Neural cell (in vitro differentiated cells): ENCODE measurements at regions not wholly inside any gene's neighbourhood (a gene's known extent, or its start where the extent isn't known, plus 50 kb on each side); places are given as distances from the start of the nearest gene placed in this dataset.

Source experiments
- H2AFZ ChIP-seq: fragments of 200-600, 300-800 bp; sonication (generic), shearing (Covaris generic); 2 replicates; pipeline ENCODE4 v1.6.0; 2014; ENCODE audit warnings: low read depth, mild to moderate bottlenecking, antibody characterized with exemption, low read length, moderate library complexity
- H3F3A ChIP-seq: fragments of 200-600 bp; shearing (Covaris generic); 2 replicates; pipeline ENCODE4 v1.6.1; 2016; ENCODE audit warnings: mild to moderate bottlenecking, moderate library complexity, mixed read lengths, antibody characterized with exemption, low read length; ENCODE audit not compliant: insufficient read depth, poor library complexity, severe bottlenecking
- H3K27ac ChIP-seq: fragments of 200-600, 300-800 bp; sonication (generic), shearing (Covaris generic); 2 replicates; pipeline ENCODE4 v1.5.1; 2014; ENCODE audit warnings: mild to moderate bottlenecking, low read length, moderate library complexity
- H3K27me3 ChIP-seq: fragments of 300-800, 200-600 bp; sonication (generic), shearing (Covaris generic); 2 replicates; pipeline ENCODE4 v1.6.0; 2014; ENCODE audit warnings: mild to moderate bottlenecking, low read depth, low read length, moderate library complexity; ENCODE audit not compliant: insufficient read depth
- H3K36me3 ChIP-seq: fragments of 300-800, 200-600 bp; sonication (generic), shearing (Covaris generic); 2 replicates; pipeline ENCODE4 v1.5.1; 2014; ENCODE audit warnings: mild to moderate bottlenecking, antibody characterized with exemption, low read length, moderate library complexity; ENCODE audit not compliant: insufficient read depth
- H3K4me2 ChIP-seq: fragments of 300-800, 200-600 bp; sonication (generic), shearing (Covaris generic); 2 replicates; pipeline ENCODE4 v1.6.0; 2014; ENCODE audit warnings: mild to moderate bottlenecking, low read length
- H3K4me3 ChIP-seq: fragments of 300-800, 200-600 bp; sonication (generic), shearing (Covaris generic); 2 replicates; pipeline ENCODE4 v1.5.1; 2014; ENCODE audit warnings: mild to moderate bottlenecking, low read length, moderate library complexity
- H3K79me2 ChIP-seq: fragments of 200-600 bp; shearing (Covaris generic); replicated peaks from 2 replicates; pipeline ENCODE4 v1.6.0; 2014; ENCODE audit warnings: mild to moderate bottlenecking, low read length, moderate library complexity; ENCODE audit not compliant: insufficient read depth
- H3K9ac ChIP-seq: fragments of 300-800, 200-600 bp; sonication (generic), shearing (Covaris generic); 2 replicates; pipeline ENCODE4 v1.6.1; 2016; ENCODE audit warnings: mild to moderate bottlenecking, low read length, mixed read lengths
- H3K9me2 ChIP-seq: fragments of 200-600 bp; shearing (Covaris generic); 2 replicates; pipeline ENCODE4 v1.6.1; 2016; ENCODE audit warnings: mild to moderate bottlenecking, low read length, mixed read lengths; ENCODE audit not compliant: insufficient read depth
- H3K9me3 ChIP-seq: fragments of 200-600, 300-800 bp; sonication (generic), shearing (Covaris generic); 2 replicates; pipeline ENCODE4 v1.6.1; 2016; ENCODE audit warnings: mild to moderate bottlenecking, mixed run types, low read length, moderate library complexity, mixed read lengths
- H4K20me1 ChIP-seq: fragments of 200-600 bp; shearing (Covaris generic); 2 replicates; pipeline ENCODE4 v1.6.1; 2016; ENCODE audit warnings: mild to moderate bottlenecking, mixed run types; ENCODE audit not compliant: insufficient read depth
- EP300 ChIP-seq: fragments of 450-650 bp; conservative IDR thresholded peaks from 2 replicates; pipeline ENCODE4 v1.6.1; 2014; ENCODE audit warnings: antibody characterized with exemption, mild to moderate bottlenecking, moderate library complexity; ENCODE audit not compliant: poor library complexity, severe bottlenecking
- EZH2 ChIP-seq: fragments of 200-600, 300-800 bp; shearing (Covaris generic), sonication (generic); IDR thresholded peaks from 2 replicates; pipeline ENCODE4 v1.6.1; 2014; ENCODE audit warnings: antibody characterized with exemption, low read length, borderline replicate concordance, mild to moderate bottlenecking; ENCODE audit not compliant: insufficient read depth, poor library complexity, severe bottlenecking
- MXI1 ChIP-seq: fragments of 450-650 bp; conservative IDR thresholded peaks from 2 replicates; pipeline ENCODE4 v1.6.1; 2014; ENCODE audit warnings: antibody characterized with exemption, mild to moderate bottlenecking; ENCODE audit not compliant: poor library complexity, severe bottlenecking
- POLR2AphosphoS5 ChIP-seq: IDR thresholded peaks from 2 replicates; pipeline ENCODE4 v1.6.1; 2012
- RAD21 ChIP-seq: fragments of 450-650 bp; conservative IDR thresholded peaks from 2 replicates; pipeline ENCODE4 v1.6.1; 2014; ENCODE audit warnings: antibody characterized with exemption, mild to moderate bottlenecking, moderate library complexity
- SMC3 ChIP-seq: fragments of 450-650 bp; conservative IDR thresholded peaks from 2 replicates; pipeline ENCODE4 v1.6.1; 2014; ENCODE audit warnings: antibody characterized with exemption, mild to moderate bottlenecking, moderate library complexity; ENCODE audit not compliant: poor library complexity
- TAF1 ChIP-seq: IDR thresholded peaks from 2 replicates; pipeline ENCODE4 v1.6.1; 2012; ENCODE audit warnings: low read depth
- TF ChIP-seq, protein P1 (sequence below): fragments of 450-650 bp; IDR thresholded peaks from 2 replicates; pipeline ENCODE4 v1.5.1; 2014; ENCODE audit warnings: antibody characterized with exemption, mild to moderate bottlenecking, moderate library complexity; ENCODE audit not compliant: poor library complexity, severe bottlenecking
- TF ChIP-seq, protein P2 (sequence below): IDR thresholded peaks from 2 replicates; pipeline ENCODE4 v1.6.1; 2012; ENCODE audit warnings: borderline replicate concordance

DNA sequence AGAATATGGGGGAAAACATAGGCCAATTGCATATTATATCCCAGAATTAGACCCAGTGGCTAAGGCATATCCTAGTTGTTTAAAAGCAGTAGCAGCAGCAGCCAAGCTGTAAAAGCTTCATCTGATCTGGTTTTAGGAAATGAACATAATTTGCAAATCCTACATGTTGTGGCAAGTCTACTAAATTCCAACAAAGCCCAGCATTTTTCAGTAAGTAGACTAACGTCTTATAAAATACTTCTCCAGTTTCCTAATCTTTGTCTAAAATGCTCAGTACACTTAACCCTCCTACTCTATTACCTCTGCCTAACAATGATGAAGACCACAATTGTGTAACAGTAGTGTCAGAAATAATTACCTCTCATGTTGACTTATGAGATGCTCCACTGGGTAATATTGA is 70.9 kb upstream of the RERGL start:
- TF ChIP-seq POLR2AphosphoS5: no peak
- H3K79me2 ChIP-seq: no peaks in the 10 kb centered on the region
- H3K4me3 ChIP-seq: no peak overlapping the region
- H3F3A ChIP-seq: no peaks in the 10 kb centered on the region
- H3K9me3 ChIP-seq: peaks cover 7% of the 10 kb centered on the region
- no peak overlapping the region for H2AFZ ChIP-seq
- no peak overlapping the region for H3K27ac ChIP-seq
- no peaks in the 10 kb centered on the region for H3K36me3 ChIP-seq
- no peaks in the 10 kb centered on the region for H4K20me1 ChIP-seq
- no peaks in the 10 kb centered on the region for H3K9me2 ChIP-seq
- no peak overlapping the region for H3K4me2 ChIP-seq
- H3K9ac ChIP-seq: no peak overlapping the region
- H3K27me3 ChIP-seq: no peaks in the 10 kb centered on the region

DNA sequence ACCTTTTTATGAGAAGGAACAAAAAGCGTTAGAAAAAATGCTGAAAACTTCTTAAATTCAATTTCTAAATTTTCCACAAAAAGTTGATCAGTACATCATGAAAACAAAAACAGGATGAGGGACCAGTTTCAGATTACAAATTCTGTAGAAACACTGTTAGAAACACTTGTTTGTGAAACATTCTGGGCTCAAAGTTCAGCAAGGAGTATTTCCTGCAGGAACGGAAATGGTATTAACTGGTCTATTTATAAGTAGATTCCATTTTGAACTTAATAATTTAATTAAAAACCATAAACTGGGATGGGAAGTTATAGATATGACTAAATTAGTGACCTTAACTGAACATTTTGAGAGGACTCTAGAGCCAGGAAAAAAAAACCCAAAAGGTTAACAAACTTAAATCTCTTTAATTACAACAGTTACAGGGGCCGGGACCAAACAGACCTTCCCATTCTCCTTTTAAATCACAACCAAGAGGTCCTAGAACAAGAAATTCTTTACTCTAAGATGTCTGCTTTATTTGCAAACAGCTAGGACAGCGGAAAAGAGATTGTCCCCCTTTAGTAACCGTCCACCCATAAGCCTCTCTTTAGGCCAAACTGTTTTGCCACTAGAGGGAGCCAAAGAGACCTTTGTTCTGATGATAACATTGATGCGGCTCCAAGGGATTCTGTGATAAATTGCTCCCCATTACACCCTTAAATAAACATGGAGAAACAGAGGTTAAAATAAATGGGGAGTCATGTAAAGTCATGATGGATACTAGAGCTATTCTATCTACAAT is 69.0 kb upstream of the RERGL start:
- Histone ChIP-seq H3K9me3 (peaks cover 7% of the 10 kb centered on the region), H2AFZ (no peak overlapping the region), H3K4me3 (no peak overlapping the region), H3K27ac (no peak overlapping the region), H3K27me3 (no peaks in the 10 kb centered on the region), H3F3A (no peaks in the 10 kb centered on the region), H3K9me2 (no peaks in the 10 kb centered on the region), H3K9ac (no peak overlapping the region), H3K36me3 (no peaks in the 10 kb centered on the region), H4K20me1 (no peaks in the 10 kb centered on the region), H3K79me2 (no peaks in the 10 kb centered on the region), H3K4me2 (no peak overlapping the region)
- TF ChIP-seq POLR2AphosphoS5: no peak
- TF ChIP-seq RAD21: no peak
- TF ChIP-seq MXI1: no peak
- no peak for TF ChIP-seq EZH2
- TF ChIP-seq, protein P1, sequence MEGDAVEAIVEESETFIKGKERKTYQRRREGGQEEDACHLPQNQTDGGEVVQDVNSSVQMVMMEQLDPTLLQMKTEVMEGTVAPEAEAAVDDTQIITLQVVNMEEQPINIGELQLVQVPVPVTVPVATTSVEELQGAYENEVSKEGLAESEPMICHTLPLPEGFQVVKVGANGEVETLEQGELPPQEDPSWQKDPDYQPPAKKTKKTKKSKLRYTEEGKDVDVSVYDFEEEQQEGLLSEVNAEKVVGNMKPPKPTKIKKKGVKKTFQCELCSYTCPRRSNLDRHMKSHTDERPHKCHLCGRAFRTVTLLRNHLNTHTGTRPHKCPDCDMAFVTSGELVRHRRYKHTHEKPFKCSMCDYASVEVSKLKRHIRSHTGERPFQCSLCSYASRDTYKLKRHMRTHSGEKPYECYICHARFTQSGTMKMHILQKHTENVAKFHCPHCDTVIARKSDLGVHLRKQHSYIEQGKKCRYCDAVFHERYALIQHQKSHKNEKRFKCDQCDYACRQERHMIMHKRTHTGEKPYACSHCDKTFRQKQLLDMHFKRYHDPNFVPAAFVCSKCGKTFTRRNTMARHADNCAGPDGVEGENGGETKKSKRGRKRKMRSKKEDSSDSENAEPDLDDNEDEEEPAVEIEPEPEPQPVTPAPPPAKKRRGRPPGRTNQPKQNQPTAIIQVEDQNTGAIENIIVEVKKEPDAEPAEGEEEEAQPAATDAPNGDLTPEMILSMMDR: peak; percentile 27
- TF ChIP-seq EP300: no peak
- no peak for TF ChIP-seq SMC3
- TF ChIP-seq, protein P2, sequence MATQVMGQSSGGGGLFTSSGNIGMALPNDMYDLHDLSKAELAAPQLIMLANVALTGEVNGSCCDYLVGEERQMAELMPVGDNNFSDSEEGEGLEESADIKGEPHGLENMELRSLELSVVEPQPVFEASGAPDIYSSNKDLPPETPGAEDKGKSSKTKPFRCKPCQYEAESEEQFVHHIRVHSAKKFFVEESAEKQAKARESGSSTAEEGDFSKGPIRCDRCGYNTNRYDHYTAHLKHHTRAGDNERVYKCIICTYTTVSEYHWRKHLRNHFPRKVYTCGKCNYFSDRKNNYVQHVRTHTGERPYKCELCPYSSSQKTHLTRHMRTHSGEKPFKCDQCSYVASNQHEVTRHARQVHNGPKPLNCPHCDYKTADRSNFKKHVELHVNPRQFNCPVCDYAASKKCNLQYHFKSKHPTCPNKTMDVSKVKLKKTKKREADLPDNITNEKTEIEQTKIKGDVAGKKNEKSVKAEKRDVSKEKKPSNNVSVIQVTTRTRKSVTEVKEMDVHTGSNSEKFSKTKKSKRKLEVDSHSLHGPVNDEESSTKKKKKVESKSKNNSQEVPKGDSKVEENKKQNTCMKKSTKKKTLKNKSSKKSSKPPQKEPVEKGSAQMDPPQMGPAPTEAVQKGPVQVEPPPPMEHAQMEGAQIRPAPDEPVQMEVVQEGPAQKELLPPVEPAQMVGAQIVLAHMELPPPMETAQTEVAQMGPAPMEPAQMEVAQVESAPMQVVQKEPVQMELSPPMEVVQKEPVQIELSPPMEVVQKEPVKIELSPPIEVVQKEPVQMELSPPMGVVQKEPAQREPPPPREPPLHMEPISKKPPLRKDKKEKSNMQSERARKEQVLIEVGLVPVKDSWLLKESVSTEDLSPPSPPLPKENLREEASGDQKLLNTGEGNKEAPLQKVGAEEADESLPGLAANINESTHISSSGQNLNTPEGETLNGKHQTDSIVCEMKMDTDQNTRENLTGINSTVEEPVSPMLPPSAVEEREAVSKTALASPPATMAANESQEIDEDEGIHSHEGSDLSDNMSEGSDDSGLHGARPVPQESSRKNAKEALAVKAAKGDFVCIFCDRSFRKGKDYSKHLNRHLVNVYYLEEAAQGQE: no peak
- TF ChIP-seq TAF1: no peak
